Liver (tissue), 3 donors: ENCODE measurements at regions not wholly inside any gene's neighbourhood (a gene's known extent, or its start where the extent isn't known, plus 50 kb on each side); places are given as distances from the start of the nearest gene placed in this dataset.

Experiments used
- GABPA ChIP-seq, 2 donors: IDR thresholded peaks in 1 of 2; conservative IDR thresholded peaks in 1 of 2; 2 replicates each; pipeline ENCODE4 v1.6.1; 2016; ENCODE audit warnings: antibody characterized with exemption in 2 of 2, mild to moderate bottlenecking in 1 of 2, moderate library complexity in 1 of 2
- HNF4G ChIP-seq: IDR thresholded peaks from 2 replicates; pipeline ENCODE4 v1.6.1; 2016; ENCODE audit warnings: antibody characterized with exemption
- JUND ChIP-seq, 2 donors: IDR thresholded peaks; 2 replicates each; pipeline ENCODE4 v1.6.1; 2016; ENCODE audit warnings: antibody characterized with exemption in 2 of 2
- RAD21 ChIP-seq, 2 donors: IDR thresholded peaks; 2 replicates each; pipeline ENCODE4 v1.6.1; 2016; ENCODE audit warnings: antibody characterized with exemption in 2 of 2, mild to moderate bottlenecking in 2 of 2
- SP1 ChIP-seq: IDR thresholded peaks from 2 replicates; pipeline ENCODE4 v1.6.1; 2018; ENCODE audit warnings: antibody characterized with exemption, mild to moderate bottlenecking
- TAF1 ChIP-seq: conservative IDR thresholded peaks from 2 replicates; pipeline ENCODE4 v1.6.1; 2016; ENCODE audit warnings: antibody characterized with exemption, mild to moderate bottlenecking
- YY1 ChIP-seq: IDR thresholded peaks from 2 replicates; pipeline ENCODE4 v1.6.1; 2016; ENCODE audit warnings: antibody characterized with exemption, mild to moderate bottlenecking
- TF ChIP-seq, protein P1 (sequence below): fragments of 150-350 bp; IDR thresholded peaks from 2 replicates; pipeline ENCODE4 v1.5.1; 2017; ENCODE audit warnings: improper control_type of control experiment, low read depth, low read length; ENCODE audit not compliant: missing input control
- TF ChIP-seq, protein P2 (sequence below): IDR thresholded peaks from 2 replicates; pipeline ENCODE4 v1.6.1; 2016; ENCODE audit warnings: antibody characterized with exemption
- TF ChIP-seq, protein P3 (sequence below): IDR thresholded peaks from 2 replicates; pipeline ENCODE4 v1.6.1; 2016; ENCODE audit warnings: antibody characterized with exemption, mild to moderate bottlenecking
- TF ChIP-seq, protein P4 (sequence below): IDR thresholded peaks from 2 replicates; pipeline ENCODE4 v1.6.1; 2016; ENCODE audit warnings: antibody characterized with exemption
- TF ChIP-seq, protein P5 (sequence below): IDR thresholded peaks from 2 replicates; pipeline ENCODE4 v1.6.1; 2016; ENCODE audit warnings: antibody characterized with exemption
- donor health status: healthy.
- donor health status: healthy.

DNA sequence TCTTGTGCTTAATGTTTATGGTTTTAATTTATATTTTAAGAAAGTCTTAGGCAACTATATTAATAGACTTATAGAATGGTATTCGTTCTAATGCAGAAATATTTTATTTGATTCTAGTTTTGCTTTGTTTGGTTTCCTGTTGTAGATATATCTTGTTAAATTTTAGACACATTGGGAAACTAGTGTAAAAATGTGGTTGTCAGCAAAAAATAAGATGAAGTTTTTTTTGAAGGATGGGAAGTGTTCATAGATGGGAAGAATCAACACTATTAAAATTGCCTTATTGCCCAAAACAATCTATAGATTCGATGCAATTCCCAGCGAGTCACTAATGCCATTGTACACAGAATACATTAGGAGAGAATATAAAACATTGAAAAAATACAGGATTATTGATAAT is 278.9 kb downstream of the ZWINT start:
- TF ChIP-seq, protein P1, sequence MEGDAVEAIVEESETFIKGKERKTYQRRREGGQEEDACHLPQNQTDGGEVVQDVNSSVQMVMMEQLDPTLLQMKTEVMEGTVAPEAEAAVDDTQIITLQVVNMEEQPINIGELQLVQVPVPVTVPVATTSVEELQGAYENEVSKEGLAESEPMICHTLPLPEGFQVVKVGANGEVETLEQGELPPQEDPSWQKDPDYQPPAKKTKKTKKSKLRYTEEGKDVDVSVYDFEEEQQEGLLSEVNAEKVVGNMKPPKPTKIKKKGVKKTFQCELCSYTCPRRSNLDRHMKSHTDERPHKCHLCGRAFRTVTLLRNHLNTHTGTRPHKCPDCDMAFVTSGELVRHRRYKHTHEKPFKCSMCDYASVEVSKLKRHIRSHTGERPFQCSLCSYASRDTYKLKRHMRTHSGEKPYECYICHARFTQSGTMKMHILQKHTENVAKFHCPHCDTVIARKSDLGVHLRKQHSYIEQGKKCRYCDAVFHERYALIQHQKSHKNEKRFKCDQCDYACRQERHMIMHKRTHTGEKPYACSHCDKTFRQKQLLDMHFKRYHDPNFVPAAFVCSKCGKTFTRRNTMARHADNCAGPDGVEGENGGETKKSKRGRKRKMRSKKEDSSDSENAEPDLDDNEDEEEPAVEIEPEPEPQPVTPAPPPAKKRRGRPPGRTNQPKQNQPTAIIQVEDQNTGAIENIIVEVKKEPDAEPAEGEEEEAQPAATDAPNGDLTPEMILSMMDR = no peak
- TF ChIP-seq, protein P2, sequence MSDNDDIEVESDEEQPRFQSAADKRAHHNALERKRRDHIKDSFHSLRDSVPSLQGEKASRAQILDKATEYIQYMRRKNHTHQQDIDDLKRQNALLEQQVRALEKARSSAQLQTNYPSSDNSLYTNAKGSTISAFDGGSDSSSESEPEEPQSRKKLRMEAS = no peak
- TF ChIP-seq GABPA (IDR thresholded peaks at IDR 0.05 in 1 of 2, conservative IDR thresholded peaks at IDR 0.05 in 1 of 2) (no peak), TAF1 (no peak), SP1 (no peak), HNF4G (no peak), YY1 (no peak), RAD21 (IDR thresholded peaks at IDR 0.05) (no peak), JUND (IDR thresholded peaks at IDR 0.05) (no peak)
- TF ChIP-seq, protein P3, sequence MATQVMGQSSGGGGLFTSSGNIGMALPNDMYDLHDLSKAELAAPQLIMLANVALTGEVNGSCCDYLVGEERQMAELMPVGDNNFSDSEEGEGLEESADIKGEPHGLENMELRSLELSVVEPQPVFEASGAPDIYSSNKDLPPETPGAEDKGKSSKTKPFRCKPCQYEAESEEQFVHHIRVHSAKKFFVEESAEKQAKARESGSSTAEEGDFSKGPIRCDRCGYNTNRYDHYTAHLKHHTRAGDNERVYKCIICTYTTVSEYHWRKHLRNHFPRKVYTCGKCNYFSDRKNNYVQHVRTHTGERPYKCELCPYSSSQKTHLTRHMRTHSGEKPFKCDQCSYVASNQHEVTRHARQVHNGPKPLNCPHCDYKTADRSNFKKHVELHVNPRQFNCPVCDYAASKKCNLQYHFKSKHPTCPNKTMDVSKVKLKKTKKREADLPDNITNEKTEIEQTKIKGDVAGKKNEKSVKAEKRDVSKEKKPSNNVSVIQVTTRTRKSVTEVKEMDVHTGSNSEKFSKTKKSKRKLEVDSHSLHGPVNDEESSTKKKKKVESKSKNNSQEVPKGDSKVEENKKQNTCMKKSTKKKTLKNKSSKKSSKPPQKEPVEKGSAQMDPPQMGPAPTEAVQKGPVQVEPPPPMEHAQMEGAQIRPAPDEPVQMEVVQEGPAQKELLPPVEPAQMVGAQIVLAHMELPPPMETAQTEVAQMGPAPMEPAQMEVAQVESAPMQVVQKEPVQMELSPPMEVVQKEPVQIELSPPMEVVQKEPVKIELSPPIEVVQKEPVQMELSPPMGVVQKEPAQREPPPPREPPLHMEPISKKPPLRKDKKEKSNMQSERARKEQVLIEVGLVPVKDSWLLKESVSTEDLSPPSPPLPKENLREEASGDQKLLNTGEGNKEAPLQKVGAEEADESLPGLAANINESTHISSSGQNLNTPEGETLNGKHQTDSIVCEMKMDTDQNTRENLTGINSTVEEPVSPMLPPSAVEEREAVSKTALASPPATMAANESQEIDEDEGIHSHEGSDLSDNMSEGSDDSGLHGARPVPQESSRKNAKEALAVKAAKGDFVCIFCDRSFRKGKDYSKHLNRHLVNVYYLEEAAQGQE = no peak
- TF ChIP-seq, protein P4, sequence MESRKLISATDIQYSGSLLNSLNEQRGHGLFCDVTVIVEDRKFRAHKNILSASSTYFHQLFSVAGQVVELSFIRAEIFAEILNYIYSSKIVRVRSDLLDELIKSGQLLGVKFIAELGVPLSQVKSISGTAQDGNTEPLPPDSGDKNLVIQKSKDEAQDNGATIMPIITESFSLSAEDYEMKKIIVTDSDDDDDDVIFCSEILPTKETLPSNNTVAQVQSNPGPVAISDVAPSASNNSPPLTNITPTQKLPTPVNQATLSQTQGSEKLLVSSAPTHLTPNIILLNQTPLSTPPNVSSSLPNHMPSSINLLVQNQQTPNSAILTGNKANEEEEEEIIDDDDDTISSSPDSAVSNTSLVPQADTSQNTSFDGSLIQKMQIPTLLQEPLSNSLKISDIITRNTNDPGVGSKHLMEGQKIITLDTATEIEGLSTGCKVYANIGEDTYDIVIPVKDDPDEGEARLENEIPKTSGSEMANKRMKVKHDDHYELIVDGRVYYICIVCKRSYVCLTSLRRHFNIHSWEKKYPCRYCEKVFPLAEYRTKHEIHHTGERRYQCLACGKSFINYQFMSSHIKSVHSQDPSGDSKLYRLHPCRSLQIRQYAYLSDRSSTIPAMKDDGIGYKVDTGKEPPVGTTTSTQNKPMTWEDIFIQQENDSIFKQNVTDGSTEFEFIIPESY = no peak
- TF ChIP-seq, protein P5, sequence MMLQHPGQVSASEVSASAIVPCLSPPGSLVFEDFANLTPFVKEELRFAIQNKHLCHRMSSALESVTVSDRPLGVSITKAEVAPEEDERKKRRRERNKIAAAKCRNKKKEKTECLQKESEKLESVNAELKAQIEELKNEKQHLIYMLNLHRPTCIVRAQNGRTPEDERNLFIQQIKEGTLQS = no peak
